GM21825 (cell line): ENCODE measurements at regions not wholly inside any gene's neighbourhood (a gene's known extent, or its start where the extent isn't known, plus 50 kb on each side); places are given as distances from the start of the nearest gene placed in this dataset.

ENCODE experiments used
- ATAC-seq: cut with Tn5 transposase; IDR thresholded peaks from one replicate; pipeline ENCODE4 v1.9.1; 2021; ENCODE audit warnings: mild to moderate bottlenecking, moderate library complexity; ENCODE audit not compliant: unreplicated experiment

- no peak for ATAC-seq
Observed at GRCh38 chr5:168140241-168140640, 151.2 kb upstream of the WWC1 start.

DNA sequence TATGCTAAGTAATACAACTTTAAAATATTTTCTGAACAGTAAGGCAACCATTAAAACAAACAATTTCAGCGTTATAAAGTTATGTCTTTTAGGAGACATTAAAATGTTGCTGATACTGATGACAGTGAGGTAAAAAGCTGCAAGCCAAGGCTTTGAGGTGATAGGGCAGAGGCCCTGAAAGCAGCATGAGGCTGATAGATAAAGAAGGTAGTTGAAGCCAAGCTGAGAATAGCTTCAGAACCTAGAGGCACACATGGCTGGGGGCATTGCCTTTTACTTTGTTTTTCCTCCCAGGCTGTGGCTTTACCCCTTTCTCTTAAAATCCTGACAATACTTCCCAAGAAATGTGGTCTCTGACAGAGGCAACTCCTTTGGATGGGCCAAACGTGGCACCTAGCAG is 149.0 kb upstream of the WWC1 start:
- ATAC-seq: no peak

- ATAC-seq: peak; percentile 60
Observed at GRCh38 chr5:168143521-168143920, 147.9 kb upstream of the WWC1 start.

GRCh38 chr5:168147106-168147505 is 144.3 kb upstream of the WWC1 start:
- ATAC-seq: no peak

- ATAC-seq: no peak
Observed at GRCh38 chr5:168147568-168148360, 143.7 kb upstream of the WWC1 start.

GRCh38 chr5:168151041-168151440 is 140.4 kb upstream of the WWC1 start:
- no peak for ATAC-seq

DNA sequence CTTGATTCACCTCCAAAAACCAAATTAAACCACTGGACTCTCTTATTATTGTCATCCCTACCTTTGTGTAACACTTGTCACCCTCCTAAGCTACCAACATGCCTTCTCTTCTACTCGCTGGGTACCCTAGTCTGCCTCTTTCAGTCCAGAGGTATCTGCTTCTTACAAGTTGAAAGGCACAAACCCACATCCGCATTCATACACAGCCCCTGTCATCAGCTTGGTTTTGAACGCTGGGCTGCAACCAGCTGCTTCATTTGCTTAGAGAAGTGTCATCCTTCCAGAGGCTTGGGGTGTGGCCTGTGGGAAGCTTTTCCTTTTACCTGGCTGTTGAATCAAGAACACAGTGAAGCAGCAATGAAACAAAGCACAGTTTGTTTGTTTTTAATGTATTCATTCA is 138.8 kb upstream of the WWC1 start:
- no peak for ATAC-seq

GRCh38 chr5:168153263-168153875 is 138.1 kb upstream of the WWC1 start:
- no peak for ATAC-seq

DNA sequence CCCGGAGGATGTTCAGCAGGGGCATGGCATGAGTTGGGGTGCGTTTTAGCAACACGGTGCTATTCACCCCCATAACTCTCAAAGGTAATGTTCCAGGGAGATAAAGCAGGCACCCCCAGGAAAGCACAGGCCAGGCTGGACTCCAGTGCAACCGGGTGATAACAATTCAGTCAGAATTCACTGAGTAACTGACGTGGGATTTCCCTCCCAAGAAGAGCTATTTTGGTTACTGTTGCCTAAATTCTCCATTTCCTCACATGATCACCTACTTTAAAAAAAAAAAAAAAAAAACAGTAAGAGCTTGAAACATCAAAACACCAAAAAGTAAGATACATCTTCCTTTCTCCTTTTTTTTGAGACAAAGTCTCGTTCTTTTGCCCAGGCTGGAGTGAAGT is 137.6 kb upstream of the WWC1 start:
- no peak for ATAC-seq

- no peak for ATAC-seq
Observed at GRCh38 chr5:168155585-168155984, 135.9 kb upstream of the WWC1 start.

- ATAC-seq: no peak
Observed at GRCh38 chr5:168156170-168156569, 135.3 kb upstream of the WWC1 start.

GRCh38 chr5:168157141-168157540 is 134.3 kb upstream of the WWC1 start:
- no peak for ATAC-seq

DNA sequence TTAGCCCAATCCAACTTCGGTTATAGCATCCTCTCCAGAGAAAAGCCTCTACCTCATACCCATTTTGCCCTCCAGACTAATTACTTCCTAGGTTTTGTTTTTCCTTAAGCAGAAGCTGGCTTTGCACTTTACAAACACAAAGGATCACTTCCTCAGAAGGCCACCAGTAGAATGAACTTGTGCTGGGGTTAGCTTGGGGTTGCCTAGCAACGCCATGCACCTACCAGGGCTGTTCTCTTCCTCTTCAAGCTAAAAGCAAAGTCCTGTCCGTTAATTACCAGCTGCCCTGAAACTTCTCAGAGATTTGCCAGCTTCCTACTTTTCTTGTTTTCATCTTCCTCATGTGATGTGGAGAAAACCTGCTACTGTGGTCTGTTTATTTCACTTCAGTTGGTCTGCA is 132.0 kb upstream of the WWC1 start:
- no peak for ATAC-seq

DNA sequence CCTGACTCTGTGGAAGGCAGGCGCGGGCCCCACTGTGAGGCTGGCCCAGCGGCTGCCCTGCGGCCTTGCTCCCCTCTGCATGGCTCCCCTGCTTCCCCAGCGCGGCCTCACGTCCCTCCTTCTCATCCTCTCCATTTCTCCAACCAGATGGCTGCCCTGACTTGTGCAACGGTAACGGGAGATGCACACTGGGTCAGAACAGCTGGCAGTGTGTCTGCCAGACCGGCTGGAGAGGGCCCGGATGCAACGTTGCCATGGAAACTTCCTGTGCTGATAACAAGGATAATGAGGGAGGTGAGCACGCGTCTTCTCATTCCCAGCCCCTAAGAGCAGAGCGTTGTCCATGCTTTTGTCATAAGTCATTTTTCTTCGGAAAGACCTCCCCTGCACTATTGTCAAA is 129.0 kb upstream of the WWC1 start:
- no peak for ATAC-seq

DNA sequence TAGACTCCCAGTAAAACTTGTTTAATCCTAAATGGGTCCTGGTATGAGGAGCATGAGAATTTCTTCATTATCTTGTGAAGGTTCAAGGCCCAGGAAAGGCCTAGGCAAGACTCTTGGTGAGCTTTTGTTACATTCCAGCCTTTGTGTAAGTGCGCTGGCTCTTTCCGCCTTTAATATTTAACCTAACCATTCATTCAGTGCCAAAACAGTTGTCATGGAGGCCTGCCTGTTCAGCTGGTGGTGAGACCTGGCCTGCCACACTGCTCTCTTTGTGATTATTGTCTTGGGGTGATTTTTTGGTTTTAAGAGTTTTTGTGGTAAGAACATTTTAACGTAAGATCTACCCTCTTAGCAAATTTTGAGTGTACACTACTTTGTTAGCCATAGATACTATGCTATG is 127.5 kb upstream of the WWC1 start:
- ATAC-seq: no peak

DNA sequence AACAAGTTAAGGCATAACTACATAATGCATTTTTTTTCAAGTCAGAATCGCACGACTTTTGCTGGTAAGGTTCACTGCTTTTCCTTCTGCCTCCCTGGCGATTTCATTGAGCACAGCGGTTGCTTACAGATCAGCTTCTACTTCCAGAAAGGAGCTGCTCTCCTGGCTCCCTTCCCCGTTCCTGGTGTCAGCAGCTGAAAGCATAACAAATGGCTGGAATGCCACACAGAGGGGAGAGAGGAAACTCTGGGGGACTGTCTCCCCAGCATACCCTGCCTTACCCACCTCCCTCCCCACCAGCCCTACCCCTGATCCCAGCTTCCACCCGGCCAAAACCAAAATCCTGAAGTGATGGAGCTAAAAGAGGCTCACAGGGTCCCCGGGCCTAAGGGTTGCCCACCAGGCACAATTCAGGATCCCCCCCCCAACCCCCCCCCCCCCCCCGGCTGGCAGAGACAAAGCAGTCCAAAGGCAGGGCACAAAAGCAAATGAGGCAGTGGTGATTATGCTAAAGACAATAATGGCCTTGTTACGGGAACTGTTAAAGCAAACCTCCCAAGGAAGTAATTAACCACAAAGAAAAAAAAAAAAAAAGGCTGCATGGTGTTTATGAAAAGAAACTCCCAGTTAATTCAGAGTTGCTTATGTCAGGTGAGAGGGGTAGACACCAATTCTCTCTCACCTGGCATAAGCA is 126.1 kb upstream of the WWC1 start:
- ATAC-seq: no peak

GRCh38 chr5:168165977-168166376 is 125.5 kb upstream of the WWC1 start:
- ATAC-seq: no peak

- ATAC-seq: no peak
Observed at GRCh38 chr5:168167338-168167737, 124.1 kb upstream of the WWC1 start.

- no peak for ATAC-seq
Observed at GRCh38 chr5:168168978-168169698, 122.3 kb upstream of the WWC1 start.

- ATAC-seq: no peak
Observed at GRCh38 chr5:168169791-168170190, 121.7 kb upstream of the WWC1 start.
